Glutamatergic neuron (in vitro differentiated cells): ENCODE measurements at regions not wholly inside any gene's neighbourhood (a gene's known extent, or its start where the extent isn't known, plus 50 kb on each side); places are given as distances from the start of the nearest gene placed in this dataset.
A peak's percentile ranks its signal among the peaks of the same experiment; 100 is the strongest.

Experiments
- DNase-seq: peaks from one replicate; pipeline ENCODE4 v3.0.0; 2022
- H3K27ac Mint-ChIP-seq: one replicate; pipeline ENCODE4 v1.8.0; 2020; ENCODE audit warnings: mild to moderate bottlenecking, mixed read lengths, inconsistent platforms; ENCODE audit not compliant: unreplicated experiment
- H3K27me3 Mint-ChIP-seq: one replicate; pipeline ENCODE4 v1.8.0; 2020; ENCODE audit warnings: mild to moderate bottlenecking, moderate library complexity, mixed read lengths, inconsistent platforms; ENCODE audit not compliant: unreplicated experiment
- H3K36me3 Mint-ChIP-seq: one replicate; pipeline ENCODE4 v1.8.0; 2020; ENCODE audit warnings: mild to moderate bottlenecking, mixed read lengths, inconsistent platforms; ENCODE audit not compliant: unreplicated experiment
- H3K4me1 Mint-ChIP-seq: one replicate; pipeline ENCODE4 v1.8.0; 2020; ENCODE audit warnings: mild to moderate bottlenecking, low read depth, mixed read lengths, inconsistent platforms; ENCODE audit not compliant: unreplicated experiment
- H3K4me3 Mint-ChIP-seq: one replicate; pipeline ENCODE4 v1.8.0; 2020; ENCODE audit warnings: mild to moderate bottlenecking, mixed read lengths, inconsistent platforms; ENCODE audit not compliant: unreplicated experiment
- H3K9me3 Mint-ChIP-seq: one replicate; pipeline ENCODE4 v1.8.0; 2020; ENCODE audit warnings: mild to moderate bottlenecking, moderate library complexity, mixed read lengths, inconsistent platforms; ENCODE audit not compliant: unreplicated experiment
- TF ChIP-seq, protein P1 (sequence below): fragments of 200-600 bp; sonication (generic); IDR thresholded peaks from one replicate; pipeline ENCODE4 v1.5.0; 2021; ENCODE audit not compliant: partially characterized antibody, unreplicated experiment

DNA sequence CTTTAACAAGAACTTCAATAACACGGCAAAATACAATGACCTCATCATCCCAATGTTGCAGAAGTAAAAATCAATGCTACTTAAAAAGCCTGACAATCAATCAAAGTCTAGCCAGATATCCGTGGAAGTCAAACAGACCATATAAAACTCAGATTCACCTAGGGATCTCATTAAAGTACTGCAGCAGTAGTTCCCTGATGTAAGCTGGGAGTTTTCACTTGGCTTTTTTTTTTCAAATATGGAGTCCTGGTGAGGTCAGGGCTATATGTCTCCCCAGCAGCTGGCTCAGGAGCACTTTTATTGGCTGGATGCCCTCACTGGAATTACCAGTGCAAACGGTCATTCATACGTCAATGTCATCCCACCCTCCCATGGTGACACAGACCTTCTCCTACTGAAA is 220.6 kb upstream of the SLC30A5 start:
- no peak overlapping the region for H3K4me3 Mint-ChIP-seq
- no peaks in the 10 kb centered on the region for H3K27me3 Mint-ChIP-seq
- H3K9me3 Mint-ChIP-seq, result no peaks in the 10 kb centered on the region
- no peak for DNase-seq
- H3K27ac Mint-ChIP-seq, result peak overlapping the region; percentile 20
- TF ChIP-seq, protein P1, sequence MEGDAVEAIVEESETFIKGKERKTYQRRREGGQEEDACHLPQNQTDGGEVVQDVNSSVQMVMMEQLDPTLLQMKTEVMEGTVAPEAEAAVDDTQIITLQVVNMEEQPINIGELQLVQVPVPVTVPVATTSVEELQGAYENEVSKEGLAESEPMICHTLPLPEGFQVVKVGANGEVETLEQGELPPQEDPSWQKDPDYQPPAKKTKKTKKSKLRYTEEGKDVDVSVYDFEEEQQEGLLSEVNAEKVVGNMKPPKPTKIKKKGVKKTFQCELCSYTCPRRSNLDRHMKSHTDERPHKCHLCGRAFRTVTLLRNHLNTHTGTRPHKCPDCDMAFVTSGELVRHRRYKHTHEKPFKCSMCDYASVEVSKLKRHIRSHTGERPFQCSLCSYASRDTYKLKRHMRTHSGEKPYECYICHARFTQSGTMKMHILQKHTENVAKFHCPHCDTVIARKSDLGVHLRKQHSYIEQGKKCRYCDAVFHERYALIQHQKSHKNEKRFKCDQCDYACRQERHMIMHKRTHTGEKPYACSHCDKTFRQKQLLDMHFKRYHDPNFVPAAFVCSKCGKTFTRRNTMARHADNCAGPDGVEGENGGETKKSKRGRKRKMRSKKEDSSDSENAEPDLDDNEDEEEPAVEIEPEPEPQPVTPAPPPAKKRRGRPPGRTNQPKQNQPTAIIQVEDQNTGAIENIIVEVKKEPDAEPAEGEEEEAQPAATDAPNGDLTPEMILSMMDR, result no peak
- peaks cover 7% of the 10 kb centered on the region for H3K4me1 Mint-ChIP-seq
- H3K36me3 Mint-ChIP-seq, result no peaks in the 10 kb centered on the region

DNA sequence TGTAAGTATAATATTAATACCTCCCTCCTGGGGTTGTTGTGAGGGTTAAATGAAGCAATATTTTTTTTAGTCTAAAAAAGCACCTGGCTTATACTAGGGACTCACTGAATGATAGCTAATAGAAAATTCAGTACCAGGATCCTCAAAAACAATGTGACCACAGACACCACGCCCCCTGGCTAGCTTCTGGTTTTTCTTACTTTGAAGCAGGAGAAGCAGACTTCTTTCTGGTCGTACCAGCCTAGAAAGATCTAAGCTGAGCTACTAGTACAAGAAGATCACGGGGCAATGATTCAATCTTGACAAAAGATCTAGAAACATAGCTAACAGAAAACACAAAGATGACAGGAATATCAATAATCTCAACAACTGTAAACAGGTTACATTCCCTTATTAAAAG is 218.5 kb upstream of the SLC30A5 start:
- Mint-ChIP-seq H3K36me3 (no peaks in the 10 kb centered on the region), H3K9me3 (no peaks in the 10 kb centered on the region)

DNA sequence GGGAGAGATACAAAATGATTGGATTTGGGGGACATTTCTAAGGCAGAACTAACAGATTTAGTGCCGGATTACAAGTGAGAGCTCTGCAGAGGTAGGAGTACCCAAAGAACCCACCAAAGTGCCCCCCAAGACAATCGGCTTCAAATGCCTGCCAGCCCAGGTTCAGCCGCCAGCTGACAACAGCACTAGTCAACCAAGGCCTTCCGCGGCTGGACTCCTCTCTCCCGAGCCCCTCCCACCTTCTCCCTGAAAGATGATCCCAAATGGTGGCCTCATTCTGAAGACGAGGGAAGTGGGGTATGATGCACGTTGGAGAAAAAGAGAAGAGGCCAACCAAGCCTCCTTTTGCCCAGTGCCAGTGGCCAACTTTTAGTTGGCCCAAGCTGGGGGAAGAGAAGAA is 210.4 kb upstream of the SLC30A5 start:
- TF ChIP-seq, protein P1, result no peak
- Mint-ChIP-seq H3K4me3 (no peak overlapping the region), H3K36me3 (peaks cover 5% of the 10 kb centered on the region), H3K27me3 (peaks cover 3% of the 10 kb centered on the region), H3K4me1 (peaks cover 13% of the 10 kb centered on the region), H3K9me3 (no peaks in the 10 kb centered on the region), H3K27ac (no peak overlapping the region)
- DNase-seq, result no peak

More for the DNA sequence above, 218.5 kb upstream of the SLC30A5 start:
- Mint-ChIP-seq H3K4me1 (peaks cover 9% of the 10 kb centered on the region), H3K4me3 (no peak overlapping the region), H3K27ac (no peak overlapping the region), H3K27me3 (no peaks in the 10 kb centered on the region)
- no peak for DNase-seq
- TF ChIP-seq, protein P1, result no peak

DNA sequence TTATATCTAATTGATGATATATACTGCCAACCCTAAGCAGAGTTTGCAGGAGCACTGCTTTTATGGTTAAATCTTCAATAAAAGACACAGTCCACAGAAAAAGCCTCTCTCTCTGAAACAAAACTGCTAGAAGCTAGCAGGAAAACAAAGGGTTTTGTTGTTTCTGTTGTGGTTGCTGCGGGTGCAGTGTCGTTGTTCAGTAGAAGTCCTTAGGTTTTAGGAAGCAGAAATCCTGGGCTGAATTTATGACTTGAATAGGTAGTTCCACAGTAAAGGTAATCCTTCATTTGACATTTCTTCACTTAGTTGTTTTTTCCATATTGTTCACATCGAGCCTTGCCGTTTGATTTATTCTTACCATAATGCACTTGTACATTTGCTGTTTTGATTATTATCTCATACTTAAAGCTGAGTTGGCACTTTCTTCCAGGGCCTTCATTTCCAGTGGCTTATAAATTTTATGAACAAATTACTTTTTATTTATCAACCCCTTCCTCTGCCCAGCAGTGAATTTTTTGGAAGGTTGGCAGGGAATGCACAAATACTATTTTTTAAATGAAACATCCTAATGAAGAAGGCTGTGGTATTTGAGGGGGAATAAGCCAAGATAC is 209.6 kb upstream of the SLC30A5 start:
- H3K9me3 Mint-ChIP-seq, result no peaks in the 10 kb centered on the region
- DNase-seq, result no peak
- H3K4me3 Mint-ChIP-seq, result no peak overlapping the region
- H3K36me3 Mint-ChIP-seq, result peaks cover 5% of the 10 kb centered on the region
- TF ChIP-seq, protein P1, result no peak
- peaks cover 13% of the 10 kb centered on the region for H3K4me1 Mint-ChIP-seq
- H3K27ac Mint-ChIP-seq, result no peak overlapping the region
- H3K27me3 Mint-ChIP-seq, result peaks cover 3% of the 10 kb centered on the region

DNA sequence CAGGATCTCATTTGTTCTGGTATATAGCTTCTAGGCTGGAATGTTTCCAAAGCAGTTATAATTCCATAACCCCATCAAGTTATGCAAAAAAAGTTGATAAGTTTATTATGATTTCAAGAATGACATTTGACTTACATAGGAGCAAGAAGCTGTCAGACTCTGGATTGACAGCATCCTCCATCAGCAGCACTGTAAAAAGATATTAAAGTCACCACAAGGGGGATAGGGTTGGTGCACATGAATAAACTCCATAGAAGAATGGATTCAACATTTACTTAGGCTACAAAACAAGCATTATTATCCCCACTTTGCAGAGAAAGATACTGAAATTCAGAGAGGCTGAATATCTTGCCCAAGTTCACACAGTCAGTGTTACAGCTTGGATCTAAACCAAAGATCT is 208.9 kb upstream of the SLC30A5 start:
- Mint-ChIP-seq H3K4me3 (no peak overlapping the region), H3K36me3 (peaks cover 5% of the 10 kb centered on the region), H3K9me3 (no peaks in the 10 kb centered on the region), H3K4me1 (peaks cover 13% of the 10 kb centered on the region), H3K27ac (no peak overlapping the region), H3K27me3 (peaks cover 3% of the 10 kb centered on the region)
- no peak for DNase-seq
- TF ChIP-seq, protein P1, result peak; percentile 69
